GM21526 (cell line): ENCODE measurements at regions not wholly inside any gene's neighbourhood (a gene's known extent, or its start where the extent isn't known, plus 50 kb on each side); places are given as distances from the start of the nearest gene placed in this dataset.

Experiments used
- ATAC-seq: cut with Tn5 transposase; IDR thresholded peaks from one replicate; pipeline ENCODE4 v1.9.1; 2021; ENCODE audit warnings: moderate library complexity; ENCODE audit not compliant: unreplicated experiment, low FRiP score

DNA sequence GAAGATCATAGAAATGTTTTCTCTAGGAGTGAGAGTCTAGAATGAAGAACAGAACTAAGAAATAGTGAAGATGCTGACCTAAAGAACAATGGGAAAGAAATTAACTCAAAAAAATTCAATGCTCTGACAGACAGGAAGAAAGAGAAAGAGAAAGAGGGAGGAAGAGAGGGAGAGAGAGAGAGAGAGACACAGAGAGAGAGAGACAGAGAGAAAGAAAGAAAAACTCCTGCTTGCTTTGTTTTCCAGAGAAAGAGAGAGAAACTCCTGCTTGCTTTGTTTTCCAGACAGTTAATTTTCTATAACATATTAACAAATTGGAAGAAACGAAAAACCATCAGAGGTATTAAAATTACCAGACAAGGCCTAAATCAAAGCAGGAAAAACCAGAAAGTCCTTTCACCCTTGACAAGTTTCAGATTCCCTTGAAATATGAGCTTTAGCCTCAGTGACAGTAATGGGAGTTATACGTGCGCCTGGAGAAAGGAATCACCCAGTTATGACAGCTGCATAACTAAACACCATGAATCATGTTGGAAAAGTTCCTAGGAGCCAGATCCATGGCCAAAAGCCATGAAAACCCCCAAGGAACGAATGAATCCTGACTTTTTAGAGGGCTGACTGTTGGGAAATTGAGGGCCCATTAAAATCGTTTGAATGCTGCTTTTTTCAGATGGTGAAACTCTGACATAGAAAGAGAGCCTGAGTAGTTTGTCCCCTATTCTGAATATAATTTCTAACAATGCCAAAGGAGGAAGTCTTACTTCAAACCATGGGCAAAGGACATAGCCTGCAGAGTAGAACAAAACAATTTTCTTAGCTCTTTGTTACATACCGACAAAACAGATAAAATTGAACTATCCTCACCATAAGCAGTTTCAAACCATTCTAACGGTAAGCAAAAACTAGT is 228.6 kb upstream of the CHST9 start:
- ATAC-seq: no peak

DNA sequence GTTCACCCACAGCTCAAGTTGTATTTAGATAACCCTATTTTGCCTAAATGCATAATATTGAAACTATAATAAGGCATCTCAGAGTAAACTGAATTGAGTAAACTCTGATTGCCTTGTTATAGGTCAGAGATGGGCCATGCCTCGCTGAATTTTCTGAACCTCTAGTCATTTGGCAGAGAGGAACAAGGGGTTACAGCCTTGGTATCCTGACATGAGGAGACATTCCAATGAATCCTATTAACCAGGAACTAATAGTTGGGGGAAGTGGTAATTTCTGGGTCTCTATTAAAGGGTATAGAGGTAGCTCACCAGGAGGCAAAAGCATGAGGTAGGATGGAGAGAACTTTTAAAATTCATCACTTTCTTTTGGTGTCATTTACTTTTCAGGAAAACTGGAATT is 227.4 kb upstream of the CHST9 start:
- ATAC-seq: no peak

DNA sequence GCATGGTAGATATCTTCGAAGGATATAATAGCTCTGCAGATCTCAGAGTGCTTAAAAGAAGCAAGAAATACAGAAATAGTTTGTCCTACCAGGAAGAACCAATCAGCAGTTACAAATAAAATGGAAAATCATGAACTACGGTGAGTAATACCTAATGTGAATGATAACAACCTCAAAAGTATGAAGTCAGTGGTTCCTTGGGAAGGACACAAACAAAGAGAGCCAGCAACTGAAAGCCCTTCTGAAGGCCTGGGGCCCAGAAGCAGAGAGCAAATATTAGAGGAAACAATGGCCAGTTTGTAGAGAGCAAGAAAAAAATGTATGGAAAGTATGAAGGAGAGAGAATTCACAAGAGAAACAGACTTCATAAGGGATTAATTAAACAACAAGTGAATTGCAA is 226.8 kb upstream of the CHST9 start:
- ATAC-seq: no peak

DNA sequence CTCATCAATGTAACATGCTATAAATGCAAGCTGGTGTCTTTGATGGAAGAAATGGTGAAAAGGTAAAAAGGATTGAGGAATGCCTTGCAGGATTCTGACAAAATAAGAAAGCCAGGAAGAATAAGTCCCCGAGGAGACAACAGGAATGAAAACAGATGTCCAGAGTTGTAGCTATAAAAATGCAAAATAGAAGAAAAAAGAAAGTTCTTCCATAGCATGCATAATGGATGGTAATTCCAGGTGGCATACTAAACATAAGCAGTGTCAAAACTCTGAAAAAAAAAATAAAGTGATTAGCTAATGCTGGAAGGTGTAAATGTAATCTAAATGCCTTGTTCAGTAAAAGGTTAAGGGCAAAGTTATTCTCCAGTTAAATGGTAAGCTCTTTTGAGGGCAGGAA is 225.9 kb upstream of the CHST9 start:
- no peak for ATAC-seq

DNA sequence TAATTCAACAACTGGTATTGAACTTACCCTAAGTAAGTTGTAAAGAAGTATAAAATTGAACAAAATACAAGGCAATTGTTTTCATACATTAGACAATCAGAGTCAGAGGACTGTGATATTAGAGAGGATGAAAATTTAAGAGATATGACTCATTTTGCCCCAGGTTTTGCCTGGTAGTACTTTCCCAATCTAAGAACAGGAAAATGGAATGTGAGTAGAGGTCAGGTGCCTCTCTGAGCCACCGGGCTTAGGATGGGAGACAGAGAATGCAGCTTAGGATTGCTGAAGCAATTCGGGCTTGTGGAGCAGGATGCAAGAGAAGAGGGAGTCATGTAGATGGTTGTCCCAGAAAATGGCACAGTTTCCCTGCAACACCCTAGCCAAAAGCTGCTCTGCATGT is 219.7 kb upstream of the CHST9 start:
- ATAC-seq: no peak

DNA sequence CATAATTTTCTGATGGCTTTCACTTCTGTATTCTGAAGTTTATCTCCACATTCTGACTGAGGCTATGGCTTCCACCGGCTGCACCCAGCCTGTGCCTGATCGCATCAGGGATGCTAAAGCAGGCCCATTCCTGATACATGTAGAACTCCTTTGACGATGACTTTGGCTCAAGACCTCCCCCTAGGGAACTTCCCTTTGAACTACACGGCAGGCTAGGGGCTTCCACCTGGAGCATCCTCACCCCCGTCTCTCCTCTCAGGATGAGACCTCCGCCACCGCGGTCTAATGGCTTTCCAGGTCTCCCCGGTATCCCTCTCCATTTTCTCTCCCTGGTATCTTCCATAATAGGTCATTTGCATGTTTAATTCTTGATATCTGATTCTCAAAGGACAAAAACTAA is 214.9 kb upstream of the CHST9 start:
- no peak for ATAC-seq

DNA sequence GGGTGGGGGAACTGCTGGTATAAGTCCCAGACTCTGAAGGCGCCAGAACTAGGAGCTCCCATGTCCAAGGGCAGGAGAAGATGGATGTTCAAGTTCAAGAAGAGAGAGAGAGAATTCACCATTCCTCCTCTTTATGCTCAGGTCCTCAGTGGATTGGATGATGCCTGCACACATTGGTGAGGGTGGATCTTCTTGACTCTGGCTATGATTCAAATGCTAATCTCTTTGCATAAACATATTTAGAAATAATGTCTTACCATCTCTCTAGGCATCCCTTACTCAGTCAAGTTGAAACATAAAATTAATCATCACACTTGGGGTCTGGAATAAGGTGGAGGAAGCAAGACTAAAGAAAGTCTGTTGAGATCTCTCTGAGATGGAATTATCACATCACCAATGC is 210.6 kb upstream of the CHST9 start:
- ATAC-seq: no peak

DNA sequence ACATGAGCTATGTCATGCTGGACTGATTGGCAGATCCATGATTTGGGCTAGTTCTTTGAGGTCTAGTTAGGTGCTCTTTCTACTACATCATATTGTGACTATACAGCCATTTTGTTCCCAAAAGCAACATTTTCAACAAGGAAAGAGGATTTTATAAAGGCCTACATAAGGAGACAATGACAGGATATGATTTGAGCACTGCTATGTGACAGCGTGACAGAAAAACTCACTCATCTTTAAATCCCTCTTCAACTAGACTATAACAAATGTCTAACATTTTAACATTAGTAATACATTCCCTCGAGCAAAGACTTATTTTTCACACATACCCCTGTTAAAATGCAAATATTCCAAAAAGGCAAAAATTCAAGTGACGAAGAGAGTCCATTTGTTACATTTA is 209.6 kb upstream of the CHST9 start:
- no peak for ATAC-seq

DNA sequence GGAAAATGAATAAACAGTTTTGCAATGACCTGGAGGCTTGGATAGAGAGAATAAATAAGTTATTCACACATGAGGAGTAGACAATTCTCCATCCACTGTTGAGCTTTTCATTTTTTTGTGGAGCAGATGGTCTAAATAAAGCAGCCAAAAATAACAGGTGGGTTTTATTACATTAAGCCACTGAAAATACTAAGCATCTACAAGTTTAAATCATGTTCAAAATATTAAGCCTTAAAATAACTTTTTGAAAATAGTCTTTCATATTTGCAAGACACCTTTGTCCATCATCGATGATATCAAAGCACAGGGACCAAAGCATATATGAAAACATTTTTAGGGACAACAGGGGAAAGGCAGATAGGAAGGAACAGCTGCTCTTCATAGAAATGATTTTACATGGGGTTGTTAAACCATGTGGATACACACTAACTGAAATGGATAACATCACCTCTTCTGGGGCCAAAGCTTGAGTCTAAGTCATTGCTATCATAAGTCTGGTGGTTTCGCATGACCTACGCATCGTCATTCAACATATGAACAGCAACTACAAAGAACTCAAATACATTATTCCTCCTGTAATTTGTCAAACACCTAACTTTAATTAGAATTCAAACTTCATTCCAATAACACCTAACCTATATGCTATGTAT is 197.6 kb upstream of the CHST9 start:
- ATAC-seq: no peak

DNA sequence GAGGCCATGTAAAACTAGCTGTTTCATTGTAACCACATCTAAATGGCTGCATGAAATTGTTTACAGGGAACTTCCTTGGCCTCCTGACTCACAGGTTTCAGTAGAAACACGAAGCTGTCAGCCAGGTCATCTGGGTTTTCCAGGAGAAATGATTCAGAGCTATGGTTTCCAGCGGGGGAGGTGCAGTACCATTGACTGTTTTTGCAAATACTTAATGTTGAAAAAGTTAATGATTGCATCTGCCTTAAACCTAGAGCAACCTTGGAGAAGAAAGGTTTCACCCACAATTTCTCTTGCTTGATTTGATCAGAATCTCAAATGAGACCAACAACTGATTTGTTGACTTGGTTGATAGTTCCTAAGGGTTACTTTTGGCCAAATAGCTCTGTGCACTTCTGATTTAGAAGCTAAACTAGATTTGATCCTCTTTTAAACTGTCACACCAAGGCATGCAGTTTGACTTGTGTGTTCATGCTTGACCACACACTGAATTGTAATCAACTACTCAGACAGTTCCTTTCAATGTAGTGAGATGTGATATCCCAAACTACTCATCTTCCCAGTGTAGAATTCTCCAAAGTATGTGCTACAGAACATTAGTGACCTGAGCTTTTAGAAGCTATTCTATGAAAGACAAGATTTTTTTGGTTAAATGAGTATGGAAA is 193.5 kb upstream of the CHST9 start:
- ATAC-seq: no peak

DNA sequence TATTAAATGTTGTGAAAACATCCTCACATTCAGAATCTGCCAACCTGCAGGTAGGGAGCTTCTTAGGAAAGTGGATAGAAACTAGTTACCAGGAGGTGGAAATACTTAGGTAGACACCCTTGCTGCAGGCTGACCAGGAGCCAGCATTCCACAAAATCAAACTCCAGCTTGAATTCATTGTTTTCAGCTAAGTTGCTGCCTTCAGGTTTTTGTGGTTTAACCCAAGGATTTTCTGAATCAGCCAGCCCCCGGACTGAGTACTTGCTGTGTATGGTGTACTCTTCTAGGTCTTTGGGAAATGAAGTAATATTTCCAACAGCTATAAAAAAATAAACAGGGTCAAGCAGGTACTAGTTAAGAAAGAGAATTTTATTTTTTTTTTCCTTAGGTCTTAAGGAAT is 192.1 kb upstream of the CHST9 start:
- no peak for ATAC-seq

DNA sequence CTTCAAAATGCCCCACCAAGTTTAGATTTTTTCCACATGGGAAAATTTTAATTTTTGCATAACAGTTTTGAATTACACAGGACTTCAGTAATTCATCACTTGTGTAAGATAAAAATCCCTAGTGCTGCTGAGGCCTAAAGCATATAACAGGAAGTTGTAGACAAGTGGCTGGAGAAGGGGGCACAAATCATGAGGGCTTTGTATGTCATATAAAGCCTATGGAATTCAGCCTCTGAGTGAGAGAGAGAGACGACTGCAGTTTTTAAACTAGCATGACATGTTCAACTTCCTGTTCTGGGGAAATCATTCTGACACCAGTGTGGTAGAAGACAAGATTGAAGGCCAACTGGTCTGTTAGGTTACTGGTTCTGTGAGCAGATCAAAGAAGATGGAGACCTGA is 187.3 kb upstream of the CHST9 start:
- no peak for ATAC-seq

DNA sequence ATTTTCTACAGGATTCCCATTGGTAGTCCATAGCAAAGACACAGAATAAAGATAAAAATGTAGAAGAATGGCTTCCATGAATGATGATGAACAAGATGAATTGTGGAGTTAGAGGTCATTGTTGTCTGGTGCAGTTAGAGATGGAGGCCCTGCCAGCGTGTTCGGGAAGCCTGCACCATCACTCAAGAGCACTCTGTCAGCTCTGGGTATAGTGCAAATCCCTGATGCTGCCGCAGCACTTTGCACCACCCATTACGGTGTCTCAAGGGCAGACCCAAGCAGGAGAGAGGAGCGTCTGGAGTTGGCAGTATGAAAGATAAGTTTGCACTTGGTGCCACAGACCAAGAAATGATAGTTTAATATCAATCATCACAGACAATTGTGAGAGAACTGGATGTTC is 181.6 kb upstream of the CHST9 start:
- ATAC-seq: no peak

DNA sequence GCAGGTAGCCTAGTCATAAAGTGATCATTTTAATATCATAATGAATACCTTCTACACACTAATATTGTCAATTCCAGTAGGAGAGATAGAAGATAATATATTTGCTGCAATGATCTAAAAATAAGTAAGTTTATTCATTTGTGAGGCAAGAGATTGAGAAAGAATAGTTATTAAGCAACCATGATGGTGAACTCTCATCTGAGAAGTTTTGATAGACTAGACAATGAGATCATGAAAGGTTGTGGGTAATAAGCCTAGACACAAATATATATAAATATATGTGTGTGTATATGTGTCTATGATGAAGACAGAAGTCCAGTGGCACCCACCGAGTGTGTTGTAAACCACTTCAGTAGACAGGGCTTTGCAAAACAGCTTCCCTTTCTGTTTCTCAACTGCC is 181.0 kb upstream of the CHST9 start:
- no peak for ATAC-seq

DNA sequence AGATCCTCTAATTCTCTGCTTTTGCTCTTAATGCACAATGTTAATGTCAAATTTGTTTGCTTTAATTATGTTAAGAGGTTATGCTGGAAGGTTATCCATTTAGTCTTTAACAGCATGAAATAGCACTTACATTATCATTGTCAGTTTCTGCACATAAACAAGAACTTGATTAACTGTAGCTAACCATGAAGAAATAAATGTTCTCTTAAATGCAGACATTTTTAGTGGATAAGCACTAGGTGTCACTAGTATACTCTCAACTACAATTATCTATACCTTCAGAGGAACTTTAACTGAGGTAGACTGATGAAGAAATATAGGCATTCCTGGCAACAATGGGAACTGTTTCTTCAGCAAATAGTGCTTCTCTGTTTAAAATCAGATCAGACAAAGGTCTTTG is 178.8 kb upstream of the CHST9 start:
- no peak for ATAC-seq

DNA sequence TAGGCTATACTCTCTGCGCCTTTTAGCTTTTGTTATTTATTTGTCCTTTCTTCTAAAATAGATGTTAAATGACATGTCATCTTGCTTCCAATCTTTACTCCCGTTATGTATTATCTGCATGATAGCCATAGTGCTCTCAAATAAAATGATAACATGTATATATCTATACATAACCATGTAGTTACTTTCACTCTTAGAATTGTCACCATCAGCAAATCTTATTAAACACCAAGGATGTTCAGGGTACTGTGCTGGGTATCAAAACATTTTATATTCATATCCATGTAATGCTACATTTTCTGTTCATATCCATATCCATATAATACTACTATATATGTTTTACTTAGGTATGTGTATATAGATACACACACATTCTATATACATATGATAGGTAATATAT is 176.4 kb upstream of the CHST9 start:
- ATAC-seq: no peak

DNA sequence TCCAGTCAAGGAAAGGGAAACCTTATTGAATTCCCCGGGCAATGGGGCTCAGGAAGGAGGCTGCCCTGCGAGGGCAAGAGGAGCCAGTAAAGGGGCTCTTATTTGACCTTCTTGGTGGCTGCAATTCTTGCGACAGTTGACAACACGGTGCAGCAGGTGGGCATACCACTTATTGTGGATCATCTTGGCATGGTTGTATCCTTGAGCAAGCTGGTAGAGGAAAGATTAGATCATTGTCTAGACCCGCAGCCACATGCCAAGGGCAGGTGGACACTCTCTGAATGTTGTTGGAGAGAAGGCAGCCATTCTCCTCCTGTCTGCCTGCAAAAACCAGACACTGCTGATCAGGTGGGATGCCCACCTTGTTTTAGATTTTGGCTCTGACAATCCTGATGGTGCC is 170.2 kb upstream of the CHST9 start:
- no peak for ATAC-seq

DNA sequence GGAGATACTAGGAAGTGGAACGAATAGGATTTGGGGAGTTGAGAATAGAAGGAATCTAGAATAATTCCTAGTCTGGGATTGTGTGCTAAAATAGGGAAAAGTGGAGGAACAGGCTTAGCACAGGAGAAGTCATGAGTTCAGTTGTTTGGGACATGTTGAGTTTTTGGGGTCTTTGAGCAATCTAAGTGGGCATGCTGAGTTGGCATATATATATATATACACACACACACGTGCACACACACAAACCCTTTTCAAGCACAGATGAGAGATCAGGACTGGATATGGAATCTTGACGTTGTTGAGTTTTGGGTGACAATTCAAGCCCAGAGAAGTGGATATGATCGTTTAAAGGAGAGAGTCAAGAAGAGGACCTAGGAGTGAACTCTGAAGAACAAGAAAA is 168.2 kb upstream of the CHST9 start:
- no peak for ATAC-seq

DNA sequence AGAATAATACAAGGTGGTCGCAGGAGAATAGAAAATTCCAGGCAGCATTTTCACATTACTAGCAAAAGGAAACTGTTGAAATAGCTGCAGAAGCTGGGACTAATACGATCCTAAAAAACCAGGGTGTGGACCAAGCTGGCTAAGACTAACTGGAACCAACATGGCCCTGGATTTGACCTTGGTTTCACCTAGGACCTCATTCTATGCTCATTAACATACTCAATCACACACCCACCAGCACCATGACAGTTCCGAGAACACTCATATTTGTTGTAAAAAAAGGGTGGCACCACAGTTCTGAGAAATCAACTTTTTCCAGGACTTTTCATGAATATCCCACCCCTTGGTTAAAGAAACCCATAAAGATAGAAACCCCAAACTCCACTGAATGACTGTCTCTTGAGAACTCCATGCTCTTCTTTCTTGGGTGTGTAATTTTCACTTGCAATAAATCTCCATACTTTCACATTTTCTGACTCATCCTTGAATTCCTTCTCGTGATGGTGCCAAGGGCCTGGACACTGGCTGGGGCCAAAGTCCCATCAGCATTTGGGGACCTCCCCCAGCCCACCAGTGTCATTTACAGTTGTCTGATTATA is 164.3 kb upstream of the CHST9 start:
- no peak for ATAC-seq

DNA sequence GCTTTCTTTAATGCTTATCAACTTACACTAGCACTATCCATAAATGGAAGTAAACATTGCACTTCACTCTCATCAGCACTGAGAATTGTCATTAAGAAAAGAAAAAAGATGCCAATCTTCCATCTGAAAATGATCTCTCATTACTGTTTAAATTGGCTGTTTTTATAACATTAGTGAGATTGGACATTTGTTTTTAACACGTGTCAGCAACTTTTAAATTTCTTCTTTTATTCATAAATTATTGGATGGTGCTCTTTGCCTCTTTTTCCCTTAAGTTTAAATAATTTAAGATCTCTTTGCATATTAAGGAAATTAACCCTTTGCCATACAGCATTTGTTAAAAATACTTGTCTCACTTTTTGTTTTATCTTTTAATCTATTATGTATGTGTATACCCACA is 146.5 kb upstream of the CHST9 start:
- ATAC-seq: no peak

DNA sequence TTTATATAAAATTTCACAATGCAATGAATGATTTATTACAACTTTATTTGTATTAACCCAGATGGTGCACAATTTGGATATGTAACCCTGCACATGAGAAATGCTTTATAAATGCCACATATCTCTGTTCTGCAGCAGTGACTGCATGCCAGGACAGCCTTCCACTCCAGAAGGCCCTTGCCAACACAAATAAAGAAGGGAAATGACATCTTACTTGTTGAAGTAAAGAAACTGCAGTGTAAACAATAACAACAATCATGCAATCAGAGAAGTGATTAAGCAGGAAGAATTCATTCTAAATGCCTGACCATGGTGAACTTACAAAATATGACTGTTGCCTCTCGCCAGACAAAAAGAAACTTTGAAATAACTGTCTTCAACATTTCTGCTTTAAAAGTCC is 129.9 kb upstream of the CHST9 start:
- ATAC-seq: no peak
